OCI-LY3 (cell line): ENCODE measurements at regions not wholly inside any gene's neighbourhood (a gene's known extent, or its start where the extent isn't known, plus 50 kb on each side); places are given as distances from the start of the nearest gene placed in this dataset.

Experiments
- H2AFZ ChIP-seq: fragments of 200-600, 300-600 bp; shearing (Covaris generic); 2 replicates; pipeline ENCODE4 v1.6.0; 2014; ENCODE audit warnings: antibody characterized with exemption, low read depth, low read length
- H3K27ac ChIP-seq: fragments of 200-600, 300-600 bp; sonication (generic); 2 replicates; pipeline ENCODE4 v1.5.1; 2014; ENCODE audit warnings: mild to moderate bottlenecking, low read length, moderate library complexity, mixed read lengths
- H3K27me3 ChIP-seq: fragments of 200-600, 300-600 bp; sonication (generic); 2 replicates; pipeline ENCODE4 v1.6.1; 2014; ENCODE audit warnings: low read depth, low read length, mixed read lengths
- H3K36me3 ChIP-seq: fragments of 200-600, 300-600 bp; sonication (generic); replicated peaks from 2 replicates; pipeline ENCODE3; 2014; ENCODE audit warnings: low read depth, low read length, mixed read lengths
- H3K4me1 ChIP-seq: fragments of 300-600, 200-600 bp; sonication (generic); 2 replicates; pipeline ENCODE4 v1.6.1; 2014; ENCODE audit warnings: low read length, mixed read lengths
- H3K4me2 ChIP-seq: fragments of 200-600, 300-600 bp; sonication (generic); 2 replicates; pipeline ENCODE4 v1.6.1; 2014; ENCODE audit warnings: low read length, mixed read lengths
- H3K4me3 ChIP-seq: fragments of 300-600, 200-600 bp; sonication (generic); 2 replicates; pipeline ENCODE4 v1.5.1; 2014; ENCODE audit warnings: antibody characterized with exemption, mild to moderate bottlenecking, low read length, moderate library complexity
- H3K79me2 ChIP-seq: fragments of 300-600, 200-600 bp; shearing (Covaris generic); 2 replicates; pipeline ENCODE4 v1.6.1; 2014; ENCODE audit warnings: mild to moderate bottlenecking, low read length, mixed read lengths
- H3K9ac ChIP-seq: fragments of 300-600, 200-600 bp; shearing (Covaris generic); 2 replicates; pipeline ENCODE4 v1.6.0; 2014; ENCODE audit warnings: mild to moderate bottlenecking, low read length, moderate library complexity
- H3K9me3 ChIP-seq: fragments of 200-600, 300-600 bp; shearing (Covaris generic); 2 replicates; pipeline ENCODE4 v1.6.1; 2014; ENCODE audit warnings: low read length, mixed read lengths; ENCODE audit not compliant: insufficient read depth
- H4K20me1 ChIP-seq: fragments of 200-600, 300-600 bp; sonication (generic); 2 replicates; pipeline ENCODE4 v1.6.1; 2016; ENCODE audit warnings: low read length, mixed read lengths; ENCODE audit not compliant: insufficient read depth
- EZH2phosphoT487 ChIP-seq: fragments of 200-600 bp; shearing (Covaris generic); IDR thresholded peaks from 2 replicates; pipeline ENCODE4 v1.6.1; 2018; ENCODE audit warnings: antibody characterized with exemption, mixed run types, low read depth
- TF ChIP-seq, protein P1 (sequence below): fragments of 200-600, 300-600 bp; sonication (generic); IDR thresholded peaks from 2 replicates; pipeline ENCODE4 v1.5.1; 2014; ENCODE audit warnings: antibody characterized with exemption, low read length, low read depth

DNA sequence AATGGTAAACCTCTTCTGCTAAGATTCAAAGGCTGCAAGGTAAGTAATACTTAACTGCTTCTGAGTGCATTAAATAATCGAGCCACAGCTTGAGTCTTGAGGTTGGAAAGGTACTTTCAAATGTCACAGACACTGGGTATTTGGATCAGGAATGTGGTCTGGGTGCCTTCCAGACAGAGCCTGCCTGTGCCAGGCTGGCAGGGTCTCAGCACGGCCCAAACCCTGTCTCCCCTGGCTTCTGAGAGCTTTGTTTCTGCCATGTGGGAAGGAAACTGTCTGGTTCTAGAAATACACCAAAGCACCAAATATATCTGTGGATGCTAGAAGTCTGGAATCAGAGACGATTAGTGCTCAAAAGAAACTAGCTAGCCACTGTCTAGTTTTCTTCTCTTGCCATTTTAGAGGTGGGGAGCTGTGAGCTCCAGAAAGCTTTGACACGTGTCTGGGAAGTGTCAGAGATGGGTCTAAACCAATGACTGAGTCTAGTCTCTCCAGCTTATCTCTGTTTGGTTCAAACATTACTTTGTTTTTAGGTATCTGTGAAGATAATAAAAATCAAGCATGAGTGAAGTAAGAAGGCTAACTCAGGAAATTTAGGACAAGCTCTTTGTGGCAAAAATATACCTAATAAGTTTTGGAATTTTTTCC is 162.8 kb downstream of the CYP26A1 start:
- Histone ChIP-seq H3K36me3 (no peaks in the 10 kb centered on the region), H4K20me1 (no peaks in the 10 kb centered on the region), H3K27me3 (no peaks in the 10 kb centered on the region), H3K4me2 (no peak overlapping the region), H3K4me3 (no peak overlapping the region), H2AFZ (no peak overlapping the region), H3K27ac (no peak overlapping the region), H3K9me3 (no peaks in the 10 kb centered on the region), H3K79me2 (no peaks in the 10 kb centered on the region), H3K9ac (no peak overlapping the region), H3K4me1 (peaks cover 9% of the 10 kb centered on the region)
- no peak for TF ChIP-seq EZH2phosphoT487
- TF ChIP-seq, protein P1, sequence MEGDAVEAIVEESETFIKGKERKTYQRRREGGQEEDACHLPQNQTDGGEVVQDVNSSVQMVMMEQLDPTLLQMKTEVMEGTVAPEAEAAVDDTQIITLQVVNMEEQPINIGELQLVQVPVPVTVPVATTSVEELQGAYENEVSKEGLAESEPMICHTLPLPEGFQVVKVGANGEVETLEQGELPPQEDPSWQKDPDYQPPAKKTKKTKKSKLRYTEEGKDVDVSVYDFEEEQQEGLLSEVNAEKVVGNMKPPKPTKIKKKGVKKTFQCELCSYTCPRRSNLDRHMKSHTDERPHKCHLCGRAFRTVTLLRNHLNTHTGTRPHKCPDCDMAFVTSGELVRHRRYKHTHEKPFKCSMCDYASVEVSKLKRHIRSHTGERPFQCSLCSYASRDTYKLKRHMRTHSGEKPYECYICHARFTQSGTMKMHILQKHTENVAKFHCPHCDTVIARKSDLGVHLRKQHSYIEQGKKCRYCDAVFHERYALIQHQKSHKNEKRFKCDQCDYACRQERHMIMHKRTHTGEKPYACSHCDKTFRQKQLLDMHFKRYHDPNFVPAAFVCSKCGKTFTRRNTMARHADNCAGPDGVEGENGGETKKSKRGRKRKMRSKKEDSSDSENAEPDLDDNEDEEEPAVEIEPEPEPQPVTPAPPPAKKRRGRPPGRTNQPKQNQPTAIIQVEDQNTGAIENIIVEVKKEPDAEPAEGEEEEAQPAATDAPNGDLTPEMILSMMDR, result no peak

DNA sequence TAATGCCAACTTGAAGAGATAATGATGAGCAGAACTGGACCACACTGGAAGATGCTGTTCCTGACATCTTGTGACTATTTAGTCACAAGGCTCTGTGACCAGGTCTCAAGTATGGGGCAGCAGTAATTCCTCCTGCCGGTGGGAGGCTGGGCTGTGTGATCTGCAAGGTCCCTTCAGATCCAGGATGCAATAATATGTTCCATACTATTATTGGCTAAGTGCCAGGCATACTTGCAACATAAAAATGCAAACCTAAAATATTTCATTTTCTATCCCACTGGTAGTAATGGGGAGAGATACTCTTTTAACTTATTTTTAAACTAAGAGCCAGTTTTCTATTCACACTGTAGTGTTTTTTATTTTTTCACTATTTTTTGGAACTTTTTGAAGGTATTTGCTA is 171.5 kb downstream of the CYP26A1 start:
- TF ChIP-seq EZH2phosphoT487, result no peak
- TF ChIP-seq, protein P1, result no peak
- Histone ChIP-seq H3K27ac (no peak overlapping the region), H4K20me1 (no peaks in the 10 kb centered on the region), H3K4me3 (no peak overlapping the region), H3K9me3 (no peaks in the 10 kb centered on the region), H3K27me3 (no peaks in the 10 kb centered on the region), H3K4me1 (no peaks in the 10 kb centered on the region), H3K9ac (no peak overlapping the region), H2AFZ (no peak overlapping the region), H3K36me3 (no peaks in the 10 kb centered on the region), H3K4me2 (no peak overlapping the region), H3K79me2 (no peaks in the 10 kb centered on the region)

DNA sequence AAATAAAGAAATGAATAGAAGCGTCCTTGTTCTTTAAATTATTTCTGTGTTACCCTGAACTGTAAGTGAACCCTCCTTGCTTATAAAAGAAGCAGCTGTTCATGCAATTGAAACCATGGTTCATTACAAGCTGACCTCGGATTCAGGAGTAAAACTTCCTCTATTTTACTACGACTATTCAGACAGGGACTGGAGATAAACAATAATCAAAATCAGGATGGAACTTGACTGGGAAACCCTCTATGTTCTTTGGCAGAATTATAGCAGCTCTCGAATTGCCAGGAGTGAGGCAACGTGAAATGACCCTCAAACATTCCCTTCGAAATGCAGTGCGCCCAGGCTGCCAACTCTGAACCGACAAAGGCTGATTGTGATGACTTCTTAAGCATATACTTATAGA is 172.1 kb downstream of the CYP26A1 start:
- no peak overlapping the region for H2AFZ ChIP-seq
- no peaks in the 10 kb centered on the region for H3K27me3 ChIP-seq
- H3K27ac ChIP-seq, result no peak overlapping the region
- no peaks in the 10 kb centered on the region for H3K79me2 ChIP-seq
- H3K9me3 ChIP-seq, result no peaks in the 10 kb centered on the region
- TF ChIP-seq EZH2phosphoT487, result no peak
- TF ChIP-seq, protein P1, result no peak
- no peak overlapping the region for H3K4me3 ChIP-seq
- no peaks in the 10 kb centered on the region for H3K4me1 ChIP-seq
- no peaks in the 10 kb centered on the region for H4K20me1 ChIP-seq
- no peak overlapping the region for H3K4me2 ChIP-seq
- H3K36me3 ChIP-seq, result no peaks in the 10 kb centered on the region
- H3K9ac ChIP-seq, result no peak overlapping the region

DNA sequence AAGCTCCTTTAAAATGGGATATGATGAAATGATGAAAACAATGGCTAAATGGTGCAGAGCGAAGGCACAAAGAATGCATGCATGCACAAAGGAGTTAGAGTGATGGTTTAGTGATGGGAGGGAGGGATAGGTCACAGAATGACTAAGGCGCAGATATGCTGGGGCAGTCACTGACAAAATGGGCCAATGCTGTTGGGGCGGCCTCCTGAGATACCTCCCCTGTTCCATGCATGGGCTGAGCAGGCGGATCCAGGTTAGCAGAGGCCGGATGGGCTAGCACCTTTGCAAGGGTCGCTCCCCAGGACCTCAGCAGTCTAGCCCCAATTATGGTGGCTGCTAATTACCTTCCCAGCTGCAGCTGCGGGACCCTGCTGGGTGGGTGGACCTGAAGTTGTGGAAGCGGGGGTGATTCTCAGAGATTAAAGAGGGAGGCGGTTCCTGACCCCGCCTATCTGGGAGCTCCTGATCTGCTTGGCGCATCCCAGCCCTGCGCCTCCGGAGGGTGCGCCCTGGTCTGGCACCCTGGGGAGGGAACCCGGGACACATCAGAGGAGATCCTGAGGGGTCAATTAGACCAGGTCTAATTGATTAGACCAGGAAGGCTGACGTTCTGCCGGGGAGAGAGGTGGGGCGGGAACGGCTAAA is 175.0 kb downstream of the CYP26A1 start:
- no peaks in the 10 kb centered on the region for H3K79me2 ChIP-seq
- no peaks in the 10 kb centered on the region for H3K4me1 ChIP-seq
- H3K9me3 ChIP-seq, result no peaks in the 10 kb centered on the region
- H4K20me1 ChIP-seq, result no peaks in the 10 kb centered on the region
- H3K4me3 ChIP-seq, result no peak overlapping the region
- H2AFZ ChIP-seq, result no peak overlapping the region
- H3K27me3 ChIP-seq, result no peaks in the 10 kb centered on the region
- H3K36me3 ChIP-seq, result no peaks in the 10 kb centered on the region
- no peak overlapping the region for H3K27ac ChIP-seq
- no peak overlapping the region for H3K9ac ChIP-seq
- no peak overlapping the region for H3K4me2 ChIP-seq
- TF ChIP-seq EZH2phosphoT487, result no peak
- TF ChIP-seq, protein P1, result no peak
